Right lobe of liver (tissue), 6 donors: ENCODE measurements at regions not wholly inside any gene's neighbourhood (a gene's known extent, or its start where the extent isn't known, plus 50 kb on each side); places are given as distances from the start of the nearest gene placed in this dataset.

ENCODE experiments used
- ATAC-seq, 4 donors: fragments of 200-7000 bp; cut with Tn5 transposase; one replicate each; pipeline ENCODE4 v1.9.1; 2020; ENCODE audit warnings: mild to moderate bottlenecking in 4 of 4, moderate library complexity in 4 of 4
- DNase-seq, 3 donors: peaks; one replicate each; pipeline ENCODE4 v3.0.0-alpha.2; 2020
- H3K27ac ChIP-seq, 3 donors: fragments of 200-600 bp; one replicate each; pipeline ENCODE4 v1.8.0; 2022
- H3K27me3 ChIP-seq, 2 donors: fragments of 200-600 bp; one replicate each; pipeline ENCODE4 v1.8.0; 2022
- H3K36me3 ChIP-seq, 4 donors: fragments of 200-600 bp; sonication (generic) in 1 of 4; one replicate each; pipeline versions ENCODE4 v1.5.1 to v1.8.0; 2017 to 2022; ENCODE audit warnings: control low read depth in 1 of 4
- H3K4me1 ChIP-seq, 4 donors: fragments of 200-600 bp; sonication (generic) in 1 of 4; one replicate each; pipeline versions ENCODE4 v1.5.1 to v1.8.0; 2017 to 2022; ENCODE audit warnings: control low read depth in 1 of 4
- H3K4me3 ChIP-seq, 3 donors: fragments of 200-600 bp; one replicate each; pipeline ENCODE4 v1.8.0; 2022
- H3K9me3 ChIP-seq, 4 donors: fragments of 200-600 bp; sonication (generic) in 1 of 4; one replicate each; pipeline versions ENCODE4 v1.5.1 to v1.8.0; 2017 to 2022; ENCODE audit warnings: control low read depth in 1 of 4
- POLR2A ChIP-seq: fragments of 450-650 bp; IDR thresholded peaks from one replicate; pipeline ENCODE4 v1.6.1; 2017; ENCODE audit warnings: antibody characterized with exemption, mild to moderate bottlenecking
- WGBS: methylation state at CpG from one replicate; pipeline ENCODE4 v1.1.6; 2018; ENCODE audit warnings: low coverage, low lambda C conversion rate; ENCODE audit not compliant: insufficient coverage; ENCODE audit errors: missing lambda C conversion rate; 5-methylcytosine and 5-hydroxymethylcytosine counted together
- intact Hi-C, 2 donors: fragments of 100-400 bp; cut with DNase I; formaldehyde crosslinking; loops; one replicate each; pipeline versions ENCODE4 v1.11.2 to v1.14.1; 2022
- TF ChIP-seq, protein P1 (sequence below), 4 donors: fragments of 200-600 bp in 3 of 4; fragments of 450-650 bp in 1 of 4; IDR thresholded peaks; one replicate each; pipeline versions ENCODE4 v1.5.1 to v1.8.0; 2016 to 2022; ENCODE audit warnings: antibody characterized with exemption in 4 of 4, mild to moderate bottlenecking in 2 of 4
- donor health status: DM: no; HTN: yes; CAD: no.
- donor health status: DM: no; HTN: no; CAD: no.
- donor health status: DM: no; HTN: no; CAD: no.
- donor health status: DM: no; HTN: yes; CAD: no.
- donor health status: DM: no; HTN: yes; CAD: no.

DNA sequence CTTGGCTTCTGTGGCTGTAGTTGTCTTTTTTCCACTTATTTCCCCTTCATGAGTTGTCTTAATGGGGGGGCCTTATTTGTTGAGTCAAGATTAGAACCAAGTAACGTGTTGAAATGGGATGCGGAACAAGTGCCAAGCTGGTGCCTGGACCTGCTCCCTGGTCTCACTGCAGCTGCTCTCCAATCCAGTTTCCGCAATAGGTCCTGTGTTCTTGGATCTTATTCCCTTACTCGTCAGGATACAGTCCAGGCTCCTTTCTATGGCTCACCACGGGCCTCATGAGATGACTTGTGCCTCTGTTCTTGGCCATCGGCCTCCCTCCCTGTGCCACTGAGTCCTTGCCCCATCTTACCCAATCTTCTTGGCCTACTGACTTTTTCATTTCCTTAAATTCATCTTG lies 159.6 kb upstream of the CADM1 start:
- WGBS, result 79% methylated on average over 3 of the region's 6 CpGs
- H3K4me1 ChIP-seq, result peaks cover 0 to 5% (median 0%) of the 10 kb centered on the region in 4 donors
- H3K27ac ChIP-seq, result no peak overlapping the region
- TF ChIP-seq, protein P1, sequence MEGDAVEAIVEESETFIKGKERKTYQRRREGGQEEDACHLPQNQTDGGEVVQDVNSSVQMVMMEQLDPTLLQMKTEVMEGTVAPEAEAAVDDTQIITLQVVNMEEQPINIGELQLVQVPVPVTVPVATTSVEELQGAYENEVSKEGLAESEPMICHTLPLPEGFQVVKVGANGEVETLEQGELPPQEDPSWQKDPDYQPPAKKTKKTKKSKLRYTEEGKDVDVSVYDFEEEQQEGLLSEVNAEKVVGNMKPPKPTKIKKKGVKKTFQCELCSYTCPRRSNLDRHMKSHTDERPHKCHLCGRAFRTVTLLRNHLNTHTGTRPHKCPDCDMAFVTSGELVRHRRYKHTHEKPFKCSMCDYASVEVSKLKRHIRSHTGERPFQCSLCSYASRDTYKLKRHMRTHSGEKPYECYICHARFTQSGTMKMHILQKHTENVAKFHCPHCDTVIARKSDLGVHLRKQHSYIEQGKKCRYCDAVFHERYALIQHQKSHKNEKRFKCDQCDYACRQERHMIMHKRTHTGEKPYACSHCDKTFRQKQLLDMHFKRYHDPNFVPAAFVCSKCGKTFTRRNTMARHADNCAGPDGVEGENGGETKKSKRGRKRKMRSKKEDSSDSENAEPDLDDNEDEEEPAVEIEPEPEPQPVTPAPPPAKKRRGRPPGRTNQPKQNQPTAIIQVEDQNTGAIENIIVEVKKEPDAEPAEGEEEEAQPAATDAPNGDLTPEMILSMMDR (IDR thresholded peaks at IDR 0.05), result no peak
- no peak for TF ChIP-seq POLR2A
- H3K9me3 ChIP-seq, result no peaks in the 10 kb centered on the region
- H3K27me3 ChIP-seq, result peaks cover 0 to 8% of the 10 kb centered on the region in 2 donors
- no peak overlapping the region for H3K4me3 ChIP-seq
- H3K36me3 ChIP-seq, result no peaks in the 10 kb centered on the region
- intact Hi-C loops, result no loop called here
- no peak for ATAC-seq
- DNase-seq, result no peak

DNA sequence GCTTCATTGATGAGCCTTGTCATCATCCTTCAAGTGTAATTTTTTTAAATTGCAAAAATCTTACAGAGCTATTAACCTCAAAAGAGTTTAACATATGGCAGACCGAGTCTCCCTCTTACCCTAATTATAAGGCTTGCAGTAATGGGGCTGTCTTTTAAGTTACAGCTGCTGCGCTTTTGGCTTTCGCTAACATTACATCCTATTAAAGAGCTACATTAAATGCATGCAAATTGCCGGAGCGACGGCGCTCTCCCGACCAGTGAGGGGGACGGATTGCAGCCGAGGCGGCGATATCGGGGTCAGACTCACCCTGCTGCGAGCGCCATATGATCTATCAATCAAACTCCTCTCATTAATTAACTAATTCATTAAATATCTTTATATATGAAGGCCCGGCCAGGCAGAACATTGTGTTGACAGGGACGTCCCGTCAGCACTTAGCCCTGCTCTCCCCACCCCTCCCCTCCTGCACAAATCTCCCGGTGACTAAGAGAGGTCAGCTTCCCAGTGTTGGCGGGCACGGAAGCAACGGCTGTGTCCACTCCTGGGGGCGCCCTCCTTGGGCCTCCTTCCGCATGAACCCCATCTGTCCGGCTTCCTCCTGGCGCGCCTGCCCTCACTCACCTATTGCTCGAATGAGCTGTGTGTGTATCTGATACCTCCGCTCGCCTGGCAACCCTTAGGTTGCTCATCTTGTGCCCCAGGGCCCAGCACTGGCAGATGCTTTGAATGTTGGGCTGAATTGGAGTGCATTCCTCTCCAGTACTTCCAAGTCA lies 156.0 kb upstream of the CADM1 start:
- ATAC-seq (peak in 1 of 4 donors; percentile 19), DNase-seq (no peak)
- Histone ChIP-seq H3K36me3 (no peaks in the 10 kb centered on the region), H3K9me3 (no peaks in the 10 kb centered on the region), H3K4me1 (peaks cover 0 to 5% (median 0%) of the 10 kb centered on the region in 4 donors), H3K27me3 (peaks cover 0 to 8% of the 10 kb centered on the region in 2 donors), H3K4me3 (peak overlapping the region in 1 of 3 donors; percentile 34), H3K27ac (no peak overlapping the region)
- TF ChIP-seq, protein P1 (IDR thresholded peaks at IDR 0.05), result no peak
- TF ChIP-seq POLR2A, result no peak
- intact Hi-C loops, result no loop called here
- WGBS, result 26% methylated on average over 27 of the region's 30 CpGs

DNA sequence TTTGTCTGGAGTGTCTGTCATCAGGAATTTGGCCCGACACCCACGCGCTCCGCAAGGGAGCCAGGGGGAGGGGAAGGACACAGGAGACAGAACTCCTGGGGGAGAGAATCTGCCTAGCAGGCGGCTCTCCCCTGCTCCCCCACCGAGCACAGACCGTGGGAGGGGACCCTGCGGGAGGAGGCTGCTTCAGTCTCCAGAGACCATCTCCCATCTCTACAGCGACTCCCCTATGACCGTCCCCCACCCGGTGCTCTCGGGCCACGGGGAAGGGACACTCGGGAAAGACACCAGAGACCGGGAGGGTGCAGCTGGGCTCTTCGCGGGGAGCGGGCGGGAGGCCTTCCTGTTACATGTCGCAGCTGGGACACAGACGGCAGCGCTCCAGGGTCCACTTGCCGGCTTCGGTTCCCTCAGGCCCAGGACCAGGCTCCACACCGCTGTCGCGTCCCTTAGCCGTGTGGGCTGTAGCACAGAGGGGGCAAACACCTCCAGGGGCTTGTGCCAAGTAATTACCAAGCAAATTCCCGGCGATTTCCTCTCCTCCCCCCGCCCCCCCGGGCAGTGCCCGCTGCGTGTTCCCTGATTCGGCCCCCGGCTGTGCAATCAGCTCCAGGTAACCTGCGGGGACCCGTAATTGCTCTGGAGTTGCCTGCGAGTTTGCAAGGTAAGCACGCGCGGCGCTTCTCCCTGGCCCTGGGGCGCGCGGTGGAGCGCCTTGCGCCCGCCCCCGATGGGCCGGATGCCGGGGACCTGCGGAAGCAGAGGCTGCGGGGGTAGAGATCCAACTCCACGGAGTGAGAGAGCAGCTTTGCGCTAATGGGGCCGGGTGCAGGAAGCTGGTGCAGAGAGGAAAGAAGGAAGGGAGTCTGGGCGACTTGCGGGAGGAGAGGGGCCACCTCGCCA lies 155.1 kb upstream of the CADM1 start:
- H3K36me3 ChIP-seq, result no peaks in the 10 kb centered on the region
- H3K27ac ChIP-seq, result peak overlapping the region in 1 of 3 donors; percentile 54
- 4% methylated on average over 35 of the region's 60 CpGs for WGBS
- ATAC-seq, result peak; percentile 34 to 68 (median 53)
- intact Hi-C loops, result no loop called here
- peak overlapping the region; percentile 29 to 34 (median 29) for H3K4me3 ChIP-seq
- no peaks in the 10 kb centered on the region for H3K9me3 ChIP-seq
- DNase-seq, result peak in 1 of 3 donors; percentile 58
- peaks cover 0 to 8% of the 10 kb centered on the region in 2 donors for H3K27me3 ChIP-seq
- H3K4me1 ChIP-seq, result peaks cover 0 to 5% (median 0%) of the 10 kb centered on the region in 4 donors
- TF ChIP-seq POLR2A, result no peak
- TF ChIP-seq, protein P1 (IDR thresholded peaks at IDR 0.05), result no peak

DNA sequence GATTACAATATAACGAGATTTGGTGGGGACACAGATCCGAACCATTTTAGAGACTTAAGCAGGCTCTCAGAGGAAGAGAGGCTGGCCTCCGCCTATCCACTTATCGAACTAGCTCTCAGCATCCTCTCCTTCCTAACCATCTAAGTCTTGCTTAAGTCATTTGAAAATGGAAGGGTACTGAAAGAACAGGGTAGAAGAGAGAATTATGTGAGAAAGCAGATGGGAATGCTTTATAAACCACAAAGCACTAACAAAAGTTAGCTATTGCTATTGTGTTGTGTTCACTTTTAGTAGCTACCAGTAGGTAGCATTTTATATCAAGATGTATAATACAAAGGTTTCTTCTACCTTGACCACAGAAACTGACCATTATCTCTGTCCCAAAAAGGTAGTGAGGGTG lies 153.4 kb upstream of the CADM1 start:
- no peaks in the 10 kb centered on the region for H3K36me3 ChIP-seq
- no peaks in the 10 kb centered on the region for H3K9me3 ChIP-seq
- no peak overlapping the region for H3K4me3 ChIP-seq
- DNase-seq (no peak), ATAC-seq (no peak)
- H3K4me1 ChIP-seq, result peaks cover 0 to 5% (median 0%) of the 10 kb centered on the region in 4 donors
- WGBS, result 84% methylated on average over 4 of the region's 4 CpGs
- intact Hi-C loops, result no loop called here
- peaks cover 0 to 8% of the 10 kb centered on the region in 2 donors for H3K27me3 ChIP-seq
- H3K27ac ChIP-seq, result no peak overlapping the region
- TF ChIP-seq POLR2A, result no peak
- TF ChIP-seq, protein P1 (IDR thresholded peaks at IDR 0.05), result no peak
